ENCODE measurements at regions not wholly inside any gene's neighbourhood (a gene's known extent, or its start where the extent isn't known, plus 50 kb on each side); places are given as distances from the start of the nearest gene placed in this dataset.

DNA sequence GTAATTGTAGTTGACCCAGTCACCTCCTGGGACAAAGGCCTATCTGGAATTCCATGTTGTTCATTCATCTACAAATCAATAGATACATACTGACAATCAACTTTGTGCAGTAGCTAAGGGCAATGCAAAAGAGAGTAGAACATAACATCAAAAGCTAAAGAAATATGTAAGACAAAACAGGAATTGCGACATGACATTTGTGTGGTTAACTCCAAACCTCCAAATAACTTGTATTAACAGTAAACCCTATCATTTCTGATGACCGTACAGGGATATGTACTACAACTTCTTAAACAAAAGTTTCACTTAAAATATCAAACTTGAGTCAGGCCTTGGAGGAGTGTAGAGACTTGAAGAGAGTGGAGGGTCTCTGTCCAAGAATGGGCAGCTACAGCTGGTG, 317.6 kb downstream of the SPATA17 start:
- TF ChIP-seq, protein P1, sequence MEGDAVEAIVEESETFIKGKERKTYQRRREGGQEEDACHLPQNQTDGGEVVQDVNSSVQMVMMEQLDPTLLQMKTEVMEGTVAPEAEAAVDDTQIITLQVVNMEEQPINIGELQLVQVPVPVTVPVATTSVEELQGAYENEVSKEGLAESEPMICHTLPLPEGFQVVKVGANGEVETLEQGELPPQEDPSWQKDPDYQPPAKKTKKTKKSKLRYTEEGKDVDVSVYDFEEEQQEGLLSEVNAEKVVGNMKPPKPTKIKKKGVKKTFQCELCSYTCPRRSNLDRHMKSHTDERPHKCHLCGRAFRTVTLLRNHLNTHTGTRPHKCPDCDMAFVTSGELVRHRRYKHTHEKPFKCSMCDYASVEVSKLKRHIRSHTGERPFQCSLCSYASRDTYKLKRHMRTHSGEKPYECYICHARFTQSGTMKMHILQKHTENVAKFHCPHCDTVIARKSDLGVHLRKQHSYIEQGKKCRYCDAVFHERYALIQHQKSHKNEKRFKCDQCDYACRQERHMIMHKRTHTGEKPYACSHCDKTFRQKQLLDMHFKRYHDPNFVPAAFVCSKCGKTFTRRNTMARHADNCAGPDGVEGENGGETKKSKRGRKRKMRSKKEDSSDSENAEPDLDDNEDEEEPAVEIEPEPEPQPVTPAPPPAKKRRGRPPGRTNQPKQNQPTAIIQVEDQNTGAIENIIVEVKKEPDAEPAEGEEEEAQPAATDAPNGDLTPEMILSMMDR (IDR thresholded peaks at IDR 0.05; ENCODE audit: insufficient read depth, low read length), result no peak
- no peak for DNase-seq (ENCODE audit: low read depth)
- H3K4me3 ChIP-seq (ENCODE audit: low read depth, low read length), result no peak overlapping the region

- no peak for DNase-seq (ENCODE audit: low read depth)
- H3K4me3 ChIP-seq (ENCODE audit: low read depth, low read length), result no peak overlapping the region
- TF ChIP-seq, protein P1 (IDR thresholded peaks at IDR 0.05; ENCODE audit: insufficient read depth, low read length), result no peak
Measured at GRCh38 chr1:217953330-217953729, 322.2 kb downstream of the SPATA17 start.

GRCh38 chr1:217953922-217954321, 322.8 kb downstream of the SPATA17 start:
- TF ChIP-seq, protein P1 (IDR thresholded peaks at IDR 0.05; ENCODE audit: insufficient read depth, low read length), result no peak
- DNase-seq (ENCODE audit: low read depth), result no peak

DNA sequence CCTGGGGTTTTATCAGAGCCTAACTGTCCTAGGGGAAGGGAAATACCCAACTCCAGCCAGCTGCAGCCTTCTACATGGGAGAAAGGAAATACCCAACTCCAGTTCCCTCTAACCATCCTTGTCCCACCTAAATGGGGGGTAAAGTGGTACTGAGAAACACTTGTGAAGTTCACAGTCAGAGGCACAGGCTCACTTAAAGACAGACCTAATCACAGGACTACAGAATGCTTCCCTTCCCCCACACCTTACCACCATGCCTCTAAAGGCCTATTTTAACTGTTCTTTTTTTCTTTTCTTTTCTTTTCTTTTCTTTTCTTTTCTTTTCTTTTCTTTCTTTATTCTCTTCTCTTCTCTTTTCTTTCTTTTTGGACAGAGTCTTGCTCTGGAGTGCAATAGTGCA, 324.6 kb downstream of the SPATA17 start:
- TF ChIP-seq, protein P1 (IDR thresholded peaks at IDR 0.05; ENCODE audit: insufficient read depth, low read length), result no peak
- DNase-seq (ENCODE audit: low read depth), result no peak
- H3K4me3 ChIP-seq (ENCODE audit: low read depth, low read length), result no peak overlapping the region

More at GRCh38 chr1:217953922-217954321, 322.8 kb downstream of the SPATA17 start:
- no peak overlapping the region for H3K4me3 ChIP-seq (ENCODE audit: low read depth, low read length)

- no peak for DNase-seq (ENCODE audit: low read depth)
- TF ChIP-seq, protein P1 (IDR thresholded peaks at IDR 0.05; ENCODE audit: insufficient read depth, low read length), result no peak
- H3K4me3 ChIP-seq (ENCODE audit: low read depth, low read length), result no peak overlapping the region
Measured at GRCh38 chr1:217965156-217965786, 319.8 kb upstream of the RRP15 start.

GRCh38 chr1:217968085-217968484, 317.0 kb upstream of the RRP15 start:
- no peak for DNase-seq (ENCODE audit: low read depth)
- TF ChIP-seq, protein P1 (IDR thresholded peaks at IDR 0.05; ENCODE audit: insufficient read depth, low read length), result no peak
- H3K4me3 ChIP-seq (ENCODE audit: low read depth, low read length), result no peak overlapping the region

- TF ChIP-seq, protein P1 (IDR thresholded peaks at IDR 0.05; ENCODE audit: insufficient read depth, low read length), result no peak
- no peak for DNase-seq (ENCODE audit: low read depth)
- no peak overlapping the region for H3K4me3 ChIP-seq (ENCODE audit: low read depth, low read length)
Measured at GRCh38 chr1:217969428-217969827, 315.7 kb upstream of the RRP15 start.

Data from fibroblast of the aortic adventitia (primary cell).